Mammary epithelial cell (primary cell): ENCODE measurements at regions not wholly inside any gene's neighbourhood (a gene's known extent, or its start where the extent isn't known, plus 50 kb on each side); places are given as distances from the start of the nearest gene placed in this dataset.
"Not testable (repeated sequence)": the region's sequence is repeated elsewhere in the genome, so short reads cannot be mapped to it uniquely, and the experiment has no call there.

ENCODE experiments used
- EZH2 ChIP-seq: IDR thresholded peaks from 2 replicates; pipeline ENCODE4 v1.6.1; 2012; ENCODE audit warnings: low read length, inconsistent platforms, borderline replicate concordance
- TF ChIP-seq, protein P1 (sequence below), 2 donors: IDR thresholded peaks in 1 of 2; conservative IDR thresholded peaks in 1 of 2; 2 replicates each; pipeline ENCODE4 v1.5.1; 2011 to 2012; ENCODE audit warnings: inconsistent platforms in 2 of 2, low read length in 2 of 2, mild to moderate bottlenecking in 2 of 2, control low read depth in 1 of 2, low read depth in 1 of 2; ENCODE audit not compliant: insufficient read depth in 1 of 2; ENCODE audit errors: extremely low read depth in 1 of 2

DNA sequence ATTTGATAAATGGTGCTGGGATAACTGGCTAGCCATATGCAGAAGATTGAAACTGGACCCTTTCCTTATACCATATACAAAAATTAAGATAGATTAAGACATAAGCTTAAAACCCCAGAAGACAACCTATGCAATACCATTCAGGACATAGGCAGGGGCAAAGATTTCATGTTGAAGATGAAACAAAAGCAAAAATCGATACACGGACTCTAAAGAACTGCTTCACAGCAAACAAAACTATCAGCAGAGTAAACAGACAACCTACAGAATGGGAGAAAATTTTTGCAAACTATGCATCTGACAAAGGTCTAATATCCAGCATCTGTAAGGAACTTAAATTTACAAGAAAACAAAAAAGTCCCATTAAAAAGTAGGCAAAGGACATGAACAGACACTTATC is 255.9 kb downstream of the TINAG start:
- TF ChIP-seq, protein P1, sequence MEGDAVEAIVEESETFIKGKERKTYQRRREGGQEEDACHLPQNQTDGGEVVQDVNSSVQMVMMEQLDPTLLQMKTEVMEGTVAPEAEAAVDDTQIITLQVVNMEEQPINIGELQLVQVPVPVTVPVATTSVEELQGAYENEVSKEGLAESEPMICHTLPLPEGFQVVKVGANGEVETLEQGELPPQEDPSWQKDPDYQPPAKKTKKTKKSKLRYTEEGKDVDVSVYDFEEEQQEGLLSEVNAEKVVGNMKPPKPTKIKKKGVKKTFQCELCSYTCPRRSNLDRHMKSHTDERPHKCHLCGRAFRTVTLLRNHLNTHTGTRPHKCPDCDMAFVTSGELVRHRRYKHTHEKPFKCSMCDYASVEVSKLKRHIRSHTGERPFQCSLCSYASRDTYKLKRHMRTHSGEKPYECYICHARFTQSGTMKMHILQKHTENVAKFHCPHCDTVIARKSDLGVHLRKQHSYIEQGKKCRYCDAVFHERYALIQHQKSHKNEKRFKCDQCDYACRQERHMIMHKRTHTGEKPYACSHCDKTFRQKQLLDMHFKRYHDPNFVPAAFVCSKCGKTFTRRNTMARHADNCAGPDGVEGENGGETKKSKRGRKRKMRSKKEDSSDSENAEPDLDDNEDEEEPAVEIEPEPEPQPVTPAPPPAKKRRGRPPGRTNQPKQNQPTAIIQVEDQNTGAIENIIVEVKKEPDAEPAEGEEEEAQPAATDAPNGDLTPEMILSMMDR (conservative IDR thresholded peaks at IDR 0.05 in 1 of 2, IDR thresholded peaks at IDR 0.05 in 1 of 2; ENCODE audit: extremely low read depth in 1 of 2, insufficient read depth in 1 of 2, low read depth in 1 of 2, low read length in 2 of 2), result not testable (repeated sequence)
- TF ChIP-seq EZH2, result not testable (repeated sequence)
